Erythroblast (primary cell): ENCODE measurements at regions not wholly inside any gene's neighbourhood (a gene's known extent, or its start where the extent isn't known, plus 50 kb on each side); places are given as distances from the start of the nearest gene placed in this dataset.
"Not testable (repeated sequence)": the region's sequence is repeated elsewhere in the genome, so short reads cannot be mapped to it uniquely, and the experiment has no call there.

Source experiments
- DNase-seq, 2 experiments: peaks; one replicate each; lab custom pipeline; 2025; lab: John Stamatoyannopoulos, UW
- GATA1 ChIP-seq: IDR thresholded peaks from 2 replicates; pipeline ENCODE4 v1.6.1; 2011; ENCODE audit warnings: low read depth, mild to moderate bottlenecking, control low read depth, low read length, moderate library complexity
- POLR2A ChIP-seq: IDR thresholded peaks from 2 replicates; pipeline ENCODE4 v1.6.1; 2011; ENCODE audit warnings: mild to moderate bottlenecking, low read length

- no peak for DNase-seq
- TF ChIP-seq POLR2A (no peak), GATA1 (no peak)
Measured at GRCh38 chr16:72602499-72602898, 430.5 kb upstream of the PMFBP1 start.

- no peak for DNase-seq
- no peak for TF ChIP-seq POLR2A
- no peak for TF ChIP-seq GATA1
Measured at GRCh38 chr16:72598696-72599095, 426.7 kb upstream of the PMFBP1 start.

GRCh38 chr16:72597938-72598337 lies 426.0 kb upstream of the PMFBP1 start:
- TF ChIP-seq POLR2A (no peak), GATA1 (no peak)
- no peak for DNase-seq

- TF ChIP-seq GATA1, result no peak
- TF ChIP-seq POLR2A, result no peak
- no peak for DNase-seq
Measured at GRCh38 chr16:72596373-72596772, 424.4 kb upstream of the PMFBP1 start.

- no peak for DNase-seq
- no peak for TF ChIP-seq GATA1
- TF ChIP-seq POLR2A, result no peak
Measured at GRCh38 chr16:72590151-72590937, 418.4 kb upstream of the PMFBP1 start.

- TF ChIP-seq GATA1, result no peak
- TF ChIP-seq POLR2A, result no peak
- DNase-seq, result no peak
Measured at GRCh38 chr16:72588551-72588950, 416.6 kb upstream of the PMFBP1 start.

- not testable (repeated sequence) for DNase-seq
Measured at GRCh38 chr16:72578061-72578460, 406.1 kb upstream of the PMFBP1 start.

GRCh38 chr16:72576189-72576588 lies 404.2 kb upstream of the PMFBP1 start:
- DNase-seq, result no peak
- TF ChIP-seq POLR2A, result no peak
- no peak for TF ChIP-seq GATA1

GRCh38 chr16:72569677-72570076 lies 397.7 kb upstream of the PMFBP1 start:
- DNase-seq, result no peak
- TF ChIP-seq POLR2A (no peak), GATA1 (no peak)

- no peak for TF ChIP-seq POLR2A
- TF ChIP-seq GATA1, result no peak
- no peak for DNase-seq
Measured at GRCh38 chr16:72568502-72568901, 396.5 kb upstream of the PMFBP1 start.

- DNase-seq, result no peak
- TF ChIP-seq GATA1, result no peak
- TF ChIP-seq POLR2A, result no peak
Measured at GRCh38 chr16:72566174-72566573, 394.2 kb upstream of the PMFBP1 start.

- no peak for DNase-seq
- TF ChIP-seq POLR2A (no peak), GATA1 (no peak)
Measured at GRCh38 chr16:72565106-72565505, 393.2 kb upstream of the PMFBP1 start.

- TF ChIP-seq GATA1 (no peak), POLR2A (no peak)
- DNase-seq, result no peak
Measured at GRCh38 chr16:72560617-72561016, 388.7 kb upstream of the PMFBP1 start.

GRCh38 chr16:72558501-72558900 lies 386.5 kb upstream of the PMFBP1 start:
- no peak for DNase-seq
- TF ChIP-seq GATA1 (no peak), POLR2A (no peak)

GRCh38 chr16:72554935-72555334 lies 383.0 kb upstream of the PMFBP1 start:
- TF ChIP-seq POLR2A (no peak), GATA1 (no peak)

More at GRCh38 chr16:72554935-72555334, 383.0 kb upstream of the PMFBP1 start:
- DNase-seq, result peak; percentile 18 to 24
